Endodermal cell (in vitro differentiated cells): ENCODE measurements at regions not wholly inside any gene's neighbourhood (a gene's known extent, or its start where the extent isn't known, plus 50 kb on each side); places are given as distances from the start of the nearest gene placed in this dataset.

ENCODE experiments used
- DNase-seq: peaks from one replicate; pipeline ENCODE4 v3.0.0-alpha.2; 2017
- H3K27ac ChIP-seq: 2 replicates; pipeline ENCODE4 v1.5.1; 2013; ENCODE audit warnings: mild to moderate bottlenecking, low read depth, low read length, moderate library complexity
- H3K27me3 ChIP-seq: 2 replicates; pipeline ENCODE4 v1.6.1; 2013; ENCODE audit warnings: mild to moderate bottlenecking, low read length, moderate library complexity; ENCODE audit not compliant: insufficient read depth, control insufficient read depth, poor library complexity, severe bottlenecking
- H3K36me3 ChIP-seq: 2 replicates; pipeline ENCODE4 v1.7.0; 2013; ENCODE audit warnings: mild to moderate bottlenecking, low read length, moderate library complexity; ENCODE audit not compliant: control insufficient read depth, insufficient read depth
- H3K4me1 ChIP-seq: one replicate; pipeline ENCODE4 v1.7.0; 2013; ENCODE audit warnings: low read length; ENCODE audit not compliant: control insufficient read depth, insufficient read depth
- H3K4me3 ChIP-seq: 2 replicates; pipeline ENCODE4 v1.5.1; 2013; ENCODE audit warnings: mild to moderate bottlenecking, low read length, moderate library complexity
- H3K9ac ChIP-seq: 2 replicates; pipeline ENCODE4 v1.6.1; 2013; ENCODE audit warnings: mild to moderate bottlenecking, low read length, moderate library complexity; ENCODE audit not compliant: poor library complexity, severe bottlenecking; ENCODE audit errors: extremely low read depth
- H3K9me3 ChIP-seq: 2 replicates; pipeline ENCODE4 v1.6.1; 2013; ENCODE audit warnings: mild to moderate bottlenecking, low read length, moderate library complexity; ENCODE audit not compliant: control insufficient read depth
- H3K27ac Mint-ChIP-seq: 2 replicates; pipeline ENCODE4 v1.8.0; 2020; ENCODE audit warnings: mixed read lengths
- H3K27me3 Mint-ChIP-seq: 2 replicates; pipeline ENCODE4 v1.8.0; 2021; ENCODE audit warnings: mild to moderate bottlenecking, mixed read lengths; ENCODE audit not compliant: insufficient read depth
- H3K36me3 Mint-ChIP-seq: 2 replicates; pipeline ENCODE4 v1.8.0; 2020; ENCODE audit warnings: low read depth, mixed read lengths
- H3K4me1 Mint-ChIP-seq: 2 replicates; pipeline ENCODE4 v1.8.0; 2020; ENCODE audit warnings: mixed read lengths
- H3K4me3 Mint-ChIP-seq: 2 replicates; pipeline ENCODE4 v1.8.0; 2020; ENCODE audit warnings: mild to moderate bottlenecking, moderate library complexity, mixed read lengths
- H3K9me3 Mint-ChIP-seq: 2 replicates; pipeline ENCODE4 v1.8.0; 2020; ENCODE audit warnings: mild to moderate bottlenecking, mixed read lengths
- WGBS, 2 experiments: methylation state at CpG; one replicate each; pipeline versions ENCODE4 v1.1.5 to v1.1.7; 2013; ENCODE audit warnings: missing lambda C conversion rate in 2 of 2, mixed read lengths in 1 of 2; ENCODE audit not compliant: insufficient coverage in 1 of 2, insufficient read length in 1 of 2; 5-methylcytosine and 5-hydroxymethylcytosine counted together
- TF ChIP-seq, protein P1 (sequence below): fragments of 200-600 bp; sonication (generic); conservative IDR thresholded peaks from 2 replicates; pipeline ENCODE4 v1.5.0; 2021; ENCODE audit warnings: antibody characterized with exemption, mild to moderate bottlenecking

DNA sequence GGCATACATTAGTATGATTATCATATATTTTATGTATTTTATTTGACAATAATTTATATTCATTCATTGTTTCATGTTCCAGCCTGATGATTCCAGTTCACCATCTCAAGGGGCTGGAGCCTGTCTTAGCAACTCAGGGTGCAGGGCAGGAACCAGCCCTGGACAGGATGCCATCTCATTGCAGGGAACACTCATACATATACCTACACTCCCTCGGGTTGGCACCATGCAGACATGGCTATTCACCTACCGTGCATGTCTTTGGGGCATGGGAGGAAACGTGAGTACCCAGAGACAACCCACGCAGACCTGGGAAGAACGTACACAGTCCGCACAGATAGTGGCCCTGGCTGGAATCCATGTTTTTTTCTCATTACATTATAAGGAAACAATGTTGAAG is 151.0 kb upstream of the ZNF536 start:
- no peaks in the 10 kb centered on the region for H3K36me3 ChIP-seq
- peaks cover 6% of the 10 kb centered on the region for H3K4me1 ChIP-seq
- peaks cover 74% of the 10 kb centered on the region for H3K27me3 ChIP-seq
- H3K9me3 ChIP-seq: no peaks in the 10 kb centered on the region
- H3K27ac Mint-ChIP-seq: no peak overlapping the region
- TF ChIP-seq, protein P1, sequence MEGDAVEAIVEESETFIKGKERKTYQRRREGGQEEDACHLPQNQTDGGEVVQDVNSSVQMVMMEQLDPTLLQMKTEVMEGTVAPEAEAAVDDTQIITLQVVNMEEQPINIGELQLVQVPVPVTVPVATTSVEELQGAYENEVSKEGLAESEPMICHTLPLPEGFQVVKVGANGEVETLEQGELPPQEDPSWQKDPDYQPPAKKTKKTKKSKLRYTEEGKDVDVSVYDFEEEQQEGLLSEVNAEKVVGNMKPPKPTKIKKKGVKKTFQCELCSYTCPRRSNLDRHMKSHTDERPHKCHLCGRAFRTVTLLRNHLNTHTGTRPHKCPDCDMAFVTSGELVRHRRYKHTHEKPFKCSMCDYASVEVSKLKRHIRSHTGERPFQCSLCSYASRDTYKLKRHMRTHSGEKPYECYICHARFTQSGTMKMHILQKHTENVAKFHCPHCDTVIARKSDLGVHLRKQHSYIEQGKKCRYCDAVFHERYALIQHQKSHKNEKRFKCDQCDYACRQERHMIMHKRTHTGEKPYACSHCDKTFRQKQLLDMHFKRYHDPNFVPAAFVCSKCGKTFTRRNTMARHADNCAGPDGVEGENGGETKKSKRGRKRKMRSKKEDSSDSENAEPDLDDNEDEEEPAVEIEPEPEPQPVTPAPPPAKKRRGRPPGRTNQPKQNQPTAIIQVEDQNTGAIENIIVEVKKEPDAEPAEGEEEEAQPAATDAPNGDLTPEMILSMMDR: no peak
- H3K9me3 Mint-ChIP-seq: no peaks in the 10 kb centered on the region
- H3K27me3 Mint-ChIP-seq: peaks cover 57% of the 10 kb centered on the region
- no peak overlapping the region for H3K27ac ChIP-seq
- no peak overlapping the region for H3K4me3 Mint-ChIP-seq
- peaks cover 32% of the 10 kb centered on the region for H3K4me1 Mint-ChIP-seq
- no peak overlapping the region for H3K4me3 ChIP-seq
- peak; percentile 17 for DNase-seq
- H3K9ac ChIP-seq: no peak overlapping the region
- H3K36me3 Mint-ChIP-seq: no peaks in the 10 kb centered on the region
- 95 to 100% methylated on average over 2 to 6 of the region's 6 CpGs for WGBS, 2 experiments

DNA sequence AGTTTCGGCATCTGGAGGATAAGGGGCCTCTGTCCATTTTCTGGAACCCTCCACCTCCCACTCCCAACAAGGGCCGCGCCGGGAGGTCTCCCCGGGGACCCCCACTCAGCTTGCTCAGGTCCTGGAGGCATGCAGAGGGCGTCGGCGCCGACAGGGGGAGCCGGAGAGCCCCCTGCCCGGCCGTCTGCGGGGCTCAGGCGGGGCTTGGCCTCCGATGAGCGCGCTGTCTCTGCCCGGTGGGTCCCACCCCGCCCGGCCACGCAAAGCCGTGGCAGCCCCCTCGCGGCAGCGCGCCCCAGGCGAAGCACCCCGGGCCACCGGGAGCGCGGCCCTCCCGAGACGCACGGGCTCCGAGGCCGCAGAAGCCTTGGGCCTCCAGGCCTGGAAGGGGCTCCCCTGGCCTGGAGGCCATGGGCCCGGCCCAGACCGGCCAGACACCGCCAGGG is 149.7 kb upstream of the ZNF536 start:
- Mint-ChIP-seq H3K27me3 (peaks cover 68% of the 10 kb centered on the region), H3K36me3 (no peaks in the 10 kb centered on the region), H3K9me3 (no peaks in the 10 kb centered on the region), H3K4me1 (peaks cover 39% of the 10 kb centered on the region), H3K4me3 (no peak overlapping the region), H3K27ac (no peak overlapping the region)
- Histone ChIP-seq H3K9me3 (no peaks in the 10 kb centered on the region), H3K4me1 (peaks cover 6% of the 10 kb centered on the region), H3K9ac (no peak overlapping the region), H3K27ac (no peak overlapping the region), H3K36me3 (no peaks in the 10 kb centered on the region), H3K4me3 (no peak overlapping the region), H3K27me3 (peaks cover 85% of the 10 kb centered on the region)
- 3 to 7% methylated on average over 8 to 39 of the region's 39 CpGs for WGBS, 2 experiments
- TF ChIP-seq, protein P1: peak; percentile 96
- DNase-seq: peak; percentile 85

GRCh38 chr19:30222992-30223865 is 149.0 kb upstream of the ZNF536 start:
- Mint-ChIP-seq H3K4me1 (peaks cover 35% of the 10 kb centered on the region), H3K36me3 (no peaks in the 10 kb centered on the region), H3K9me3 (no peaks in the 10 kb centered on the region), H3K4me3 (no peak overlapping the region), H3K27ac (no peak overlapping the region), H3K27me3 (peaks cover 71% of the 10 kb centered on the region)
- Histone ChIP-seq H3K9me3 (no peaks in the 10 kb centered on the region), H3K4me3 (no peak overlapping the region), H3K4me1 (peaks cover 6% of the 10 kb centered on the region), H3K27ac (no peak overlapping the region), H3K36me3 (no peaks in the 10 kb centered on the region), H3K9ac (no peak overlapping the region), H3K27me3 (peaks cover 83% of the 10 kb centered on the region)
- DNase-seq: peak; percentile 72
- TF ChIP-seq, protein P1: no peak
- 6 to 37% methylated on average over 9 to 35 of the region's 36 CpGs for WGBS, 2 experiments
